Gastrocnemius medialis (tissue), 4 donors: ENCODE measurements at regions not wholly inside any gene's neighbourhood (a gene's known extent, or its start where the extent isn't known, plus 50 kb on each side); places are given as distances from the start of the nearest gene placed in this dataset.

Source experiments
- ATAC-seq, 2 donors: fragments of 150-250 bp; one replicate each; pipeline ENCODE4 v1.9.1; 2016
- DNase-seq, 2 donors: peaks; one replicate each; pipeline ENCODE4 v3.0.0-alpha.2; 2019
- H3K27ac ChIP-seq, 4 donors: fragments of 200-600 bp; sonication (generic); 1 replicate in 1 of 4; 2 replicates in 3 of 4; pipeline ENCODE4 v1.5.1; 2016 to 2018; ENCODE audit warnings: mild to moderate bottlenecking in 2 of 4, moderate library complexity in 1 of 4
- H3K27me3 ChIP-seq, 3 donors: fragments of 200-600 bp; sonication (generic) in 2 of 3; 1 replicate in 1 of 3; 2 replicates in 2 of 3; pipeline versions ENCODE4 v1.5.1 to v1.6.0; 2016 to 2019; ENCODE audit warnings: mild to moderate bottlenecking in 1 of 3, moderate library complexity in 1 of 3
- H3K36me3 ChIP-seq, 2 donors: fragments of 200-600 bp; sonication (generic) in 1 of 2; one replicate each; pipeline ENCODE4 v1.5.1; 2017 to 2018
- H3K4me1 ChIP-seq, 2 donors: fragments of 200-600 bp; sonication (generic) in 1 of 2; one replicate each; pipeline ENCODE4 v1.5.1; 2016 to 2017; ENCODE audit warnings: mild to moderate bottlenecking in 2 of 2
- H3K4me3 ChIP-seq, 4 donors: fragments of 200-600 bp; sonication (generic) in 3 of 4; 1 replicate in 1 of 4; 2 replicates in 3 of 4; pipeline ENCODE4 v1.5.1; 2016 to 2019; ENCODE audit warnings: mild to moderate bottlenecking in 2 of 4
- H3K9me3 ChIP-seq, 3 donors: fragments of 200-600 bp; sonication (generic) in 2 of 3; 1 replicate in 1 of 3; 2 replicates in 2 of 3; pipeline ENCODE4 v1.5.1; 2016 to 2019
- POLR2A ChIP-seq, 2 donors: fragments of 450-650 bp; IDR thresholded peaks; one replicate each; pipeline ENCODE4 v1.6.1; 2017; ENCODE audit warnings: antibody characterized with exemption in 2 of 2, mild to moderate bottlenecking in 2 of 2, moderate library complexity in 2 of 2
- in situ Hi-C, 4 donors: fragments of 200-750 bp; cut with MboI; loops; one replicate each; pipeline versions ENCODE4 v1.15.0 to v1.8.0; 2017; ENCODE audit warnings: low sequenced_read_pairs in 4 of 4
- intact Hi-C: fragments of 100-400 bp; cut with DNase I; formaldehyde crosslinking; loops from one replicate; pipeline ENCODE4 v1.15.1; 2023; ENCODE audit warnings: low total_unique reads
- TF ChIP-seq, protein P1 (sequence below), 5 experiments: fragments of 450-650 bp in 3 of 5; fragments of 200-600 bp in 2 of 5; sonication (generic) in 2 of 5; IDR thresholded peaks in 4 of 5; conservative IDR thresholded peaks in 1 of 5; 1 replicate in 4 of 5; 2 replicates in 1 of 5; pipeline ENCODE4 v1.5.1; 2016 to 2019; ENCODE audit warnings: antibody characterized with exemption in 5 of 5, mild to moderate bottlenecking in 3 of 5, moderate library complexity in 3 of 5

DNA sequence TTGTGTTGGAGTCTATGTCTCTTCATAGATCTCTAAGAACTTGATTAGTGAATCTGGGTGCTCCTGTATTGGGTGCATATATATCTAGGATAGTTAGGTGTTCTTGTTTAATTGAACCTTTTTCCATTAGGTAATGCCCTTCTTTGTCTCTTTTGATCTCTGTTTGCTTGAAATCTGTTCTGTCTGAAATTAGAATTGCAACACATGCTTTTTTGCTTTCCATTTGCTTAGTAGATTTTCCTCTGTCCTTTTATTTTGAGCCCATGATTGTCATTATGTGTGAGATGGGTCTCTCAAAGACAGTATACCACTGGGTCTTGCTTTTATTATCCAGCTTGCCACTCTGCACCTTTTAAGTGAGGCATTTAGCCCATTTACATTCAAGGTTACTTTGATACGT is 79.1 kb upstream of the APOOL start:
- DNase-seq: no peak
- Histone ChIP-seq H3K36me3 (no peaks in the 10 kb centered on the region), H3K27ac (no peak overlapping the region), H3K4me3 (no peak overlapping the region), H3K9me3 (no peaks in the 10 kb centered on the region), H3K4me1 (no peaks in the 10 kb centered on the region), H3K27me3 (no peaks in the 10 kb centered on the region)
- no peak for ATAC-seq
- intact Hi-C loops: no loop called here
- in situ Hi-C loops: loop anchor here in 1 of 4 donors (25.0 kb wide), 1 partner anchor 187 kb away; no protein-coding TSS in a partner anchor
- TF ChIP-seq POLR2A (IDR thresholded peaks at IDR 0.05): no peak
- TF ChIP-seq, protein P1, sequence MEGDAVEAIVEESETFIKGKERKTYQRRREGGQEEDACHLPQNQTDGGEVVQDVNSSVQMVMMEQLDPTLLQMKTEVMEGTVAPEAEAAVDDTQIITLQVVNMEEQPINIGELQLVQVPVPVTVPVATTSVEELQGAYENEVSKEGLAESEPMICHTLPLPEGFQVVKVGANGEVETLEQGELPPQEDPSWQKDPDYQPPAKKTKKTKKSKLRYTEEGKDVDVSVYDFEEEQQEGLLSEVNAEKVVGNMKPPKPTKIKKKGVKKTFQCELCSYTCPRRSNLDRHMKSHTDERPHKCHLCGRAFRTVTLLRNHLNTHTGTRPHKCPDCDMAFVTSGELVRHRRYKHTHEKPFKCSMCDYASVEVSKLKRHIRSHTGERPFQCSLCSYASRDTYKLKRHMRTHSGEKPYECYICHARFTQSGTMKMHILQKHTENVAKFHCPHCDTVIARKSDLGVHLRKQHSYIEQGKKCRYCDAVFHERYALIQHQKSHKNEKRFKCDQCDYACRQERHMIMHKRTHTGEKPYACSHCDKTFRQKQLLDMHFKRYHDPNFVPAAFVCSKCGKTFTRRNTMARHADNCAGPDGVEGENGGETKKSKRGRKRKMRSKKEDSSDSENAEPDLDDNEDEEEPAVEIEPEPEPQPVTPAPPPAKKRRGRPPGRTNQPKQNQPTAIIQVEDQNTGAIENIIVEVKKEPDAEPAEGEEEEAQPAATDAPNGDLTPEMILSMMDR (IDR thresholded peaks at IDR 0.05 in 4 of 5, conservative IDR thresholded peaks at IDR 0.05 in 1 of 5): no peak

- Histone ChIP-seq H3K36me3 (no peaks in the 10 kb centered on the region), H3K4me1 (no peaks in the 10 kb centered on the region), H3K4me3 (no peak overlapping the region), H3K9me3 (no peaks in the 10 kb centered on the region), H3K27me3 (no peaks in the 10 kb centered on the region), H3K27ac (no peak overlapping the region)
- no peak for ATAC-seq
- intact Hi-C loops (no loop called here), in situ Hi-C loops (no loop called here)
- DNase-seq: no peak
- TF ChIP-seq, protein P1 (IDR thresholded peaks at IDR 0.05 in 4 of 5, conservative IDR thresholded peaks at IDR 0.05 in 1 of 5): no peak
These were observed 70.9 kb upstream of the APOOL start for GRCh38 chrX:84932814-84933213.

DNA sequence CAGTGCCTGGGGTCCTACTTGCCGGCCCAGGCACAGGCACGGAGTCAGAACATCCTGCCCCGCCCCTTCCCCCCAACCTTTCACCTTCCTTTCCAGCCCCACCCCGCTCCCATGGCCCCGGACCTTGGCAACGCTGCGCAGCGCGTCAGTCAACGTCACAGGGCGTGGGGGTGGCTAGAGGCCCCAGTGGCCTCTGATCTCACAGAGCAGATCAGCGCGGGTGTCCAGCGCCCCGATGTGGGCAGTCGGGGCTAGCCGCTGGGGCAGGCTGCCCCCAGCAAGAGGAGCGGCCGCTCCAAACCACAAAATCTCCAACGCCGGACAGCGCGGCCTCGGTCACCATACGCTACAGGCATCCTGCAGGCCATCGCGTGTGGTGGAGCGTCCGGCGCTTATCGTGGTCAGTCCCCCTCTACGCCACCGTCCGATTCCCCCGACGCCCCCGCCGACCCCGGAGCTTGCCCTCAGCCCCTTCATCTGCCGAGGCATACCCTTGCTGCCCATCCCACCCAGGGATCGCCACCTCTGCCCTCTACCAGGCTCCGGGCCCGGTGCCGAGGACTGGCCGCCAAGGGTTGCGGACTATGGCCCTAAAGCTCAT is 69.6 kb upstream of the APOOL start:
- ATAC-seq (no peak), DNase-seq (no peak)
- Histone ChIP-seq H3K27ac (no peak overlapping the region), H3K4me3 (no peak overlapping the region), H3K9me3 (no peaks in the 10 kb centered on the region), H3K27me3 (no peaks in the 10 kb centered on the region), H3K36me3 (no peaks in the 10 kb centered on the region), H3K4me1 (no peaks in the 10 kb centered on the region)
- in situ Hi-C loops: no loop called here
- intact Hi-C loops: no loop called here
- TF ChIP-seq POLR2A (IDR thresholded peaks at IDR 0.05): no peak
- TF ChIP-seq, protein P1 (IDR thresholded peaks at IDR 0.05 in 4 of 5, conservative IDR thresholded peaks at IDR 0.05 in 1 of 5): no peak
